SKM-1 (cell line): ENCODE measurements at regions not wholly inside any gene's neighbourhood (a gene's known extent, or its start where the extent isn't known, plus 50 kb on each side); places are given as distances from the start of the nearest gene placed in this dataset.
"Not testable (repeated sequence)": the region's sequence is repeated elsewhere in the genome, so short reads cannot be mapped to it uniquely, and the experiment has no call there.

Experiments
- DNase-seq: peaks from one replicate; lab custom pipeline; 2025; ENCODE audit not compliant: unreplicated experiment; lab: John Stamatoyannopoulos, UW

DNA sequence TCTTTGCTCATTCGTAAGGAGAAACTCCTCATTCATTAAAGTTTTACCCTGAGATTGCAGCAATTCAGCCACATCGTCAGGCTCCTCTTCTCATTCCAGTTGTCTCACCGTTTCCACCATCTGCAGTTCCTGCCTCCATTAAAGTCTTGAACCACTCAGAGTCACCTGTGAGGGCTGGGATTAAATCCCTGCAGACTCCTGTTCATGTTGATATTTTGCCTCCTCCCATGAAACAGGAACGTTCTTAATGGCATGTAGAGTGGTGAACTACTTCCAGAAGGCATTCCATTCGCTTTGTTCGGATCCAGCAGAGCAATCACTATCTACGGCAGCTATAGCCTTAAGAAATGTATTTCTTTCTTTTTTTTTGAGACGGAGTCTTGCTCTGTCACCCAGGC, 96.5 kb upstream of the FAM20C start:
- DNase-seq = no peak

DNA sequence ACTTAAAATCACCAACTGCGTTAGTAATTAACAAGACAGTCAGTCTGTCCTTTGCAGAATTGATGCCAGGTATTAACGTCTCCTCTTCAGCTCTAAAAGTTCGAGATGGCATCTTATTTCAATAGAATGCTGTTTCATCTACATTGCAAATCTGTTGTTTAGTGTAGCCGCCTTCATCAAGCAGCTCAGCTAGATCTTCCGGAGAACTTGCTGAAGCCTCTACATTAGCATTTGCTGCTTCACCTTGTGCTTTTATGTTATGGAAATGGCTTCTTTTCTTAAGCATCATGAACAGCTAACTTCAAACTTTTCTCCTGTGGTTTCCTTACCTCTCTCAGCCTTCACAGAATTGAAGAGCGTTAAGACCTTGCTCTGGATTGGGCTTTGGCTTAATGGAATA, 95.5 kb upstream of the FAM20C start:
- no peak for DNase-seq

DNA sequence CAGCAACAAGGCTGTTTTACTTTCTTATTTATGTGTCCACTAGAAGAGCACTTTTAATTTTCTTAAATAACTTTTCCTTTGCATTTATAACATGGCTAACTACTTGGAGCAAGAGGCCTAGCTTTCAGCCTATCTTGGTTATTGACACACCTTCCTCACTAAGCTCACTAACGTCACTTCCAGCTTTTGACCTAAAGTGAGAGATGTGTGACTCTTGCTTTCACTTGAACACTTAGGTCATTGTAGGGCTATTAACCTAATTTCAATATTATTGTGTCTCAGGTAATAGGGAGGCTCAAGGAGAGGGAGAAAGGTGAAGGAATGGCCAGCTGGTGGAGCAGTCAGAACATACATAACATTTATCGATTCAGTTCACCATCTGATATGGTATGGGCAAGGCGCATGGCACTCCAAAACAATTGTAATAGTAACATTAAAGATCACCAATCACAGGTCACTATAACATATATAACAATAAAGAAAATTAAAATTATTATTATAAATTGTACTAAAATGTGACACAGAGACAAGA, 95.0 kb upstream of the FAM20C start:
- DNase-seq = no peak

DNA sequence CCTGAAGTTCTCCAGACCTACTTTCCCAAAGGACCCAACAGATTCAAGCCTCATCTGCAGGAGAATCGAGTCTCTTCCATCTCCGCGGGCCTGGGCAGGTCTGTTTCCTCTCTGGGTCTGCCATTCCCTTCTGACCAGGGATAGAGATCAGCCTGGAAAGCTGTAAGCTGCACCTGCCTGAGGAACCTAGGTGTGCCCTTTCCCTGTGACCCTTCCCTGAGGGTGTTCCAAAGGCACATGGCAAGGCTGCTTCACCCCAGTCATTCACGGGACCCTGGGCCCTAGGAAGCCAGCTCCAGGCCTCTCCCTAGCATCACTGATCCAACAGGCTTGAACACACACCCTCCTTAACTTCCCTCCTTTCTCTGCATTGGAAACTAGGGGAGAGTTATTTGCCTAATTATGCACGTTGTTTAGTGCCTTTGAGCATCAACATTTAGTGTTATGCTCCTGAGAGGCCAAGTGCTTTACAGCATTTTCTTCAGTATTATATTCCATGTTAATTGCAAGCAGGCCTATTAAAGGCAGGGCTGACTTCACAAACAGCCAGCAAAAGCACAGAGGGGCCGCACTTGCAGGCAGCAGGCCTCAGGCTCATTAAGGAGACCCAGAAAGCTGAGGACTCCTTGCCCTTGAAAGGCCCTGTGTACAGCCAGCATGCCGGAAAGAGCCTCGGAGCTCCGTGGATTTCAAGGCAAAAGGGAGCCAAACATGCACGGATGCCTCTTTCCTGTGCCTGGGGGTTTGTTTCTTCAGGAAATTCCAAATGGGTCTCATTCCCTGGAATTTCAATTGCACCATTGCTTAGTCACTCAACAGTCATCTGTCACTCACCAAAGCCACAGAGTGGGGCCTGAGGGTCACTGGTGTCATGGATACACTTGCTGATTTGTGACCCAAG, 91.0 kb upstream of the FAM20C start:
- no peak for DNase-seq

DNA sequence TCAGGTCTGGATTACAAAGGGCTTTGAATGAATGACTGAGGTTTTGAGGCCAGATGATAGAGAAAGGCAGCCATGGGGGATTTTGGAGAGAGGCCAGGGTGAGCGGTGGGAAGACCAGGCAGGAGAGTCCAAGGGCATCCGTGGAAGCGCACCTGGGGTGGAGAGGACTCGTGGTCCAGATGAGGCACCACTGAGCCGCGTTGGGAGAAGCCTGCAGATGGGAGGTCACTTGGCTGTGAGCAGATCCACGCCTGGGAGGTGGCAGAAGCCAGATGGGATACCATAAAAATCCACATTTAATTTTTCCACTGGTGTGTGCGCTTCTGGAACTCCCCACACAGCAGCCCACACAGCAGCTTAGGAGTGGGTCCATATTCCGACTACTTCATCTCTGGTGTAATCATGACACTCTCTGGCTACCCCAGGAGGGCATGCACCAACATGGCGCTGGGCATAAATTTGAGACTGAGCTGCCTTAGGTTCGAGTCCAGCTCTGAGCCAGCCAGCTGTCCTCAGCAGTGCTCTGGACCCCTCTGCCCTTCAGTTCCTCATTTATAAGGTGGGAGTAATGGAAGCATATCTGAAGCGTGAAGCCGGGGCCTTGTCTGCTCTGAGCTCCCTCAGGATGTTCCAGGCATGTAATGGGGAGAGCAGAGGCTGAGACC, 90.2 kb upstream of the FAM20C start:
- no peak for DNase-seq

DNA sequence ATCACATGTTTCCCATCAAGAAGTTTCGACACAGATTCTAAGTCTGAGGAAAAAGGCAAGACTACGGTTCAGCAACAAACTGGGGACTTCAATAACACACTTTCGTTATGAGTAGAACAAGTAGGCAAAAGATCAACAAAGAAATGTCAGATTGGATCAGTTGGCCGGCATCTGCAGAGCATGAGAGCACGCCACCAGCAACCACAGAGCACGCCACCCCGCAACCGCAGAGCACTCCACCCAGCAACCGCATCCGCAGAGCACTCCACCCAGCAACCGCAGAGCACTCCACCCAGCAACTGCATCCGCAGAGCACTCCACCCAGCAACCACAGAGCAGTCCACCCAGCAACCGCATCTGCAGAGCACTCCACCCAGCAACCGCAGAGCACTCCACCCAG, 89.7 kb upstream of the FAM20C start:
- no peak for DNase-seq

DNA sequence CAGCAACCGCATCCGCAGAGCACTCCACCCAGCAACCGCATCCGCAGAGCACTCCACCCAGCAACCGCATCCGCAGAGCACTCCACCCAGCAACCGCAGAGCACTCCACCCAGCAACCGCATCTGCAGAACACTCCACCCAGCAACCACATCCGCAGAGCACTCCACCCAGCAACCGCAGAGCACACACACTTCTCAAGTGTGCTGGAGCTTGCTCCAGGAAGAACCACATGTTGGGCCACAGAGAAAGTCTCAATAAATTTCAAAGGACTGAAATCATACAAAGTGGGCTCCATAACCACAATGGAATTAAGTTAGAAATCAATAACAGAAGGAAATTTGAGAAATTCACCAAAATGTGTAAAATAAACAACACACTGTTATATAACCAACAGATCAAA, 88.4 kb upstream of the FAM20C start:
- DNase-seq = not testable (repeated sequence)

DNA sequence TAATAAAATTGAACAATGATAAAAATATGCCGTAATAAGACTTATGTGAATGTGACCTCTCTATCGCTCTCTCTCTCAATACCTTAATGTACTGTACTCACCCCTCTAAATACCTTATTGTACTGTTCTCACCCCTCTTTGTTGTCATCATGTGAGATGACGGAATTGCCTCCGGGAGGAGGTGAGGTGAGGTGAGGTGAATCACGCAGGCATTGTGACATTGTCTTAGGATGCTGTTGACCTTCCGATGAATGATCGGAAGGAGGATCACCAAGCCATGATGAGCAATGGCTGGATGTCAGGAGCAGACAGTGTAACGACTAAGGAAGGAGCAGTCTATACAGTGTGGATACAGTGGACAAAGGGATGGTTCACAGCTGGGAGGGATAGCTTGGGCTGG, 87.4 kb upstream of the FAM20C start:
- no peak for DNase-seq

DNA sequence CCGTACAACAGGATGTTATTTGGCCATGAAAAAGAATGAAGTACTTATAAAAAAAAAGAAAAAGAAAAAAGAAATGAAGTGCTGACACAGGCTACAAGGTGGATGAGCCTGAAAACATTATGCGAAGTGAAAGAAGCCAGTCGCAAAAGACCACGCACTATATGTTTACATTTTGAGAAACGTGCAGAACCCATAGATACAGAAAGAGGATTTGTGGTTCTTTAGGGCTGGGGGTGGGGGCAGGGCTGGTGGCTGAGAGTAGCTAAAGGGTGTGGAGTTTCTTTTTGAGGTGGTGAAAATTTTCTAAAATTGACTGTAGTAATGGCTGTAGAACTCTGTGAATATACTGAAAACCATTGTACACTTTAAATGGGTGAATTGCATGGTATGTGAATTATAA, 86.0 kb upstream of the FAM20C start:
- no peak for DNase-seq

DNA sequence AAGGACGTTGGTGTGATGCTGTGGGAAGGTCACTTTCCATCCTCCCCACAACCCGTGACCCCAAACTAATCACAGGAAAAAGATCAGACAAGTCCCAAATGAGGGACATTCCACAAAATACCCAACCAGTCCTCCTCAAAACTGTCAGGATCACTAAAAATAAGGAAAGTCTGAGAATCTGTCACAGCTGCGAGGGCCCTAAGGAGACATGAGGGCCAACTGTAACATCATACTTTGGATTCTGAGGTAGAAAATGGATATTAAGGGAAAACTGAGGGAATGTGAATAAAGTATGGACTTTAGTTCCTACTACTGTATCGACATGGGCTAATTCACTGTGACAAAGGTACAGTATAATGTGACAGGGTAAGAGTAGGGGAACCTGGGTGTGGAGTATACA, 85.1 kb upstream of the FAM20C start:
- DNase-seq = no peak

DNA sequence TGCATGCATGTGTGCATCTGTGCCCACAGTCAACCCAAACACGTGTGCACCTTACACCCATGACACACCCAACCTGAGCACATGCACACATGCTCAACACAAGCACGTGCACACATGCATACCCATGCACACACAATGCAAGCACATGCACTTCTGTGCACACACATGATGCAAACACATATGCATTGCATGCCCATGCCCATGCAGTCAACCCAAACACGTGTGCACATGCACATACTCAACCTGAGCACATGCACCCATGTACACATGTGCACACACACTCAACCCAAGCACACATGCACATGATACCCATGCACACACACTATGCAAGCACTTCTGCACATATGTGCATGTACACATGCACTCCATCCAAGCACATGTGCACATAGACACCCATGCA, 84.5 kb upstream of the FAM20C start:
- DNase-seq = no peak

DNA sequence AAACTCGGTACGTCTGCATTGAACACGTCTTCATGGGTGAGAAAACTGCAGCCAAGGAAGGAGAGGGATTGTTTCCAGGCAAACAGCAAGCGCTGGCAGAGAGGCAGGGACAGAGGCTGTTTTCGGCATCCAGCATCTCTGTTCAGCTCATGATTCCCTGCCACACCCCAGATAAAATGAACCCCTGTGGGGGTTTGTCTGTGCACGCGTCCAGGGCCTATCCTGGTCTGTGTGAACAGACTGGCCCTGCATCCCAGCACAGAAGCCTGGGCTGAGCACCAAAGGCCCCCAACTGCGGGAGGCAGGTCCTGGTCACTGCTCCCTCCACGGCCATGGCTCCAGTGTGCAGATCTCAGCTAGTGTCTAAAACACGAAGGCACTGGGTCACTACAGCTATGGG, 83.3 kb upstream of the FAM20C start:
- DNase-seq = no peak

DNA sequence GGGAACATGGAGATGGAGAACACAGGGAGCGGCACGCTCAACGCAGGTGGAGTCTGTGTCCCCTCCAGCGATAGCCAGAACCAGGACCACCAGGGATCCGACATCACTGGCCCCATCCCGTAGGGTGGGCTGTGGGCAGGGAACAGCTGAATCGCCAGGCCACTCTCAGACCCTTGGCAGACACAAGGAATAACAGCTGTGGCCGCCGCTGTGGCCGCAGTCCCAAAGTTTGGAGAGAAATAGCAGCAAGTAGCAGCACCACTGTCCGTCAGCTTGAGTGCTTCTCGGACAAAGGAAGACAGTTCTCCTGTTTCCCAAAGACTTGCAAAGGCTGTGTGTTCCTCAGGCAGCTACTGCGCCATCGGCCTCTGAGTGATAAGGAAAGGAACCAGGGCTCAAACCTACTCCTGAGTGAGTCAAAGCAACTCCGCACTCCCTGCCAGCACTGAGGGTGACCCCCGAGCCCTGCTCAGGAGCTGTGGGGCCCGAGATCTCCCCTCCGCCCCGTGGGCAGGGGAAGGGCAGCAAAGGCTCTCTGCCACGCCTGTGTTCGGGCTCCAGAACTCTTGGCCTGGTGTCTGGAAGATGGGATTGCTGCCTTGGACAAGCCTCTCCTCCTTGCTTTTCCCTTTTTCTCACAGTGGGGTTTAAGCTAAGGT, 82.3 kb upstream of the FAM20C start:
- no peak for DNase-seq

DNA sequence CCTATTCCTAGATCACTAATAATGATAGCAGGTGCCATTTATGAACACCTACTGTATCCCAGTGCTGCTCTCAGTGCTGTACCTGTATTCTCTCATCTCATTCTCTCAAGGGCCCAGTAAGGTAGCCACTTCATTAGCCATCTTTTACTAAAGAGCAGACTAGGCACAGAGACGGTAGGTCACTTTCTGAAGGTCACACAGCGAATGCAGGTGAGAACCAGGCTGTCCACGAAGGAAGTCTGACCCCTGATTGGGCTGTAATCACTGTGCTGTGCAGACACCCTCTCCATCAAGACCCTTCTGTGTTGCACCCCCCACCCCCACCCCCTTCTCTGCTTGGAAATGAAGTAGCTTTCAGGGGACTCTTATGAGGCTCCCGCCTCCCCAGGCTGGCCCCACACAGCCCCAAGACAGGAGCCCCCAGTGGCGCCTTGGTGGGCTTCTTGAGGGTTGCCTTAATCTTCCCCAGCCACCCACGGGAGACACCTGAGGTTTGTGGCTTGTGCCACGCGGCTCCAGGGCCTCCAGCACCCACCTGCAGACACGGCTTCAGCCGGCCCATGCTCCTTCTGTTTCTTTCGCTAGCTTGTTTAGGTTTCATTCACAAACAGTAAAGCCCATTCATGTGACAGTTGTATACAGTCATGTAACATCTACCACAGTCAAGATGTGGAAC, 81.7 kb upstream of the FAM20C start:
- no peak for DNase-seq

DNA sequence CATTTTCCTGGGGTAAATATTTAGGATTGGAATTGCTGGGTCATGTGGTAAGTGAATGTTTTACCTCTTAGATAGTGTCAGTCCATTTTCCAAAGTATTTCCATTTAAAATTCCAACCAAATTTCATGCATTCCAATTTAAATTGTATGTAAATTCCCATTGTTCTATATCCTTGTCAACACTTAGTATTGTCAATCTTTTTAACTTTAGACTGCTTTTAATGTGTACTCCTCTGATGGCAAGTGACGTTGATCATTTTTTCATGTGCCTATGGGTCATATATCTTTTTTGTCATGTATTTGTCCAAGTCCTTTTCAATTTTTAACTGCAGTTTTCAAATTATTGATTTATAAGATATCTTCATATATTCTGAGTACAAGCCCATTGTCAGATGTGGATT, 80.8 kb upstream of the FAM20C start:
- DNase-seq = no peak

DNA sequence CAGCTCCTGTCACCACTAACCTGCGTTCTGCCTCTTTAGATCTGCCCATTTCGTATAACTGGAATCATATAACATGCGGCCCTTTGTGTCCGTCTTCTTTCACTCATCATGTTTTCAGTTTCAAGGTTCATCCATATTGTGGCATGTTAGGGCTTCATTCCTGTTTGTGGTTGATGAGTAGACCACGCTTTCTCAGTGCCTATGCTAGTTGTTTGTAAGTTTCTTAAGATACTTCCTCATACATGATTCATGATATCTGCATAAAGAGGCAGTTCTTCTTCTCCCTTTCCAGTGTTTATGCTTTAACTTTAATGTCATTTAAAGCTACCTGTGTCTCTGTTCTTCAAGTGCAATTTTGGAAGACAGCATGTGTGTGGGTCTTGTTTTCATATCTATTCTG, 79.5 kb upstream of the FAM20C start:
- no peak for DNase-seq

DNA sequence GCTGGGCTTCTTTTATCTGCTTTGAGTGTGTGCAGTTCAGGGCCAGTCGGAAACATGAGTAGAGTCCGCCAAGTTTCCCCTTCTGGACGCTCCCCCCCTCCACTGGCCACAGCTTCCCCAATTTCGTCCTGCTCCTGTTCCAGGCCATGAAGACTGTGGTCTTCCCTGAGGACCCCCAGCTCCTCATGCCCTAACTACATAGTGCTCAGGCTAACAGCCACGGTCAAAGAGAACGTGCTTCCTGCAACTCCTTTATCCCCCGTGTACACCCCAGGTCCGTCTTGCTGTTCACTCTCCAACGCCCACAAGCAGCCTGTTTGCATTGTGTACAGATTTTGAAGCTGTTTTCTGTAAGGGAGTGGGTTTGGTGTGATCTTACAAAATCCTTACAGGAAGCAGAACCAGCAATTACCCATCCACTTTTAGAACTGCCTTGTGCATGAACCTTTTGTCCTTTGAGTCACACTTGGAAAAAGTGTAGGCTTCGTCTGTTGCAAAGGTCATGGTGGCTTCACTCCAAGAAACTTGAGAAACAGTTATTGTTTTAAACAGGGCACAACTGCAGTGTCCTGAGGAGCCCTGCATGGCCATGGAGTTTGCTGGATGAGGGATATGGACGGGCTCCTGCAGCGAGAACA, 77.0 kb upstream of the FAM20C start:
- DNase-seq = peak; percentile 95

DNA sequence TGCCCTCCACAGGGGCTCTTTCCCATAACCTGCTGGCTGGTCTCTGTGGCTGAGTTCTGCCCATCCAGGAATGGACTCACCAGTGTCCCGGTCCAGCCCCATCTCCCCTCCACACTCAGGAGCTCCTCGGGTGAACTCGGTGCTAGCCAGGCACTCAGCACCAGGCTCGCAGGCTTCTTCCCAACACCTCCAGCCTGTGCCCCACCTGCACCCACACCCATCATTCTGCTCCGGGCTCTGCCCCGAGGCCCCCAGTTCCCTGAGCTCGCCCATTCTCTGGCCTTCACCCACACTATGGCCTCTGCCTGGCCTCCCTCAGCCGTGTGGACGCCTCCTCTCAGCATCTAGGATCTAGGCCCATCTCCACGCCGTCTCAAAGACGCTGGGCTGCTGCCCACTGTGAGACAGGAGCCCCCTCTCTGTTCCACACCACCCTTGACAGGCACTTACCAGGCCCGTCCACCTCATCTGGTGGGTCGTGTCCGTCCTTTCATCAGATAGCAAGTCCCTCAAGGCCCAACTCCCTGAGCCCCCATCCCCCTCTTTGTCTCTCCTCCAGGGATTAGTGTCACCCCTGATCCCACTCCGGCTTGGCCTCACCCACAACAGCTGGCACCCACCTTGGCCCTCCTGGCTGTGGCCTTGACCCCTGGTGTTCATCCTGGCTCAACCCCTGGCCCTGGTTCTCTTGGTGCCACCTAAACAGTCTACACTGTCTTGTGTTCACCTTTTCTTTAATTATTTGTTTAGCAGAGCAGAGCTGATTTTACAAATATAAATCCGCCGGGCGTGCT, 76.0 kb upstream of the FAM20C start:
- DNase-seq = no peak

DNA sequence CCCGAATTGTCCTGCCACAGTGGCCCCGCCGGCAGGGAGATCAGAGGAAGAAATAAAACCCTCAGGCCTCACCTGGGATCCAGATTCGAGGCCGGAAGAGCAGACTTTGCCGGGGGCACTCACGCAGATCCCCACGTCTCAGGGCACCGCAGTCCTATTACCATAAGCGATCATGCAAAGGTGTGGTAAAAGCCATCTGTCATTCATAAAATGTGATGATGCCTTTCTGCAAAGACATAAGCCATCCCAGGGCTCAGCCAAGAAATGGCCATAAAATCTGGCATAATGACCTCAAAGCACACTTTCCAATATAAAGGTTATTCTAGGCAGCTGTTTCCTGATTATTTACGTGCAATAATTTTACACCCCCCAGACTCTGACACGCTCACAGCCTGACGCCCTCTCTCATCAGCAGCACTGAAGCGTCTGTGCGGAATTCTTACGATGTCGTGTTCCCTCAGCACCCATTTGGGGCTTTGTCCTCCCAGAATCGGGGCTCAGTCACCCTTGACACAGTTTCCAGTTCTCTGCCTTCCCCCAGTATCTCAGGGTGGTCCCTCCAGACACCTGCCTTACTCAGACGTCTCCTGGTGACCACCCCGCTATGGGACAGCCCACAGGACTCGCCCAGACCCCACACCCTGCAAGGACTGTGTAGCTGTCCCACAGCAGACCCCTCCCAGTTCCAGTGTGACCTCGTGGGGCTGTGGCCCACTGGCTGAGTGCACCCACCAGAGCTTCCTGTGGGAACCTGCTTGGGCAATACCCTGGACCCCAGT, 74.3 kb upstream of the FAM20C start:
- DNase-seq = no peak
